ENCODE measurements at regions not wholly inside any gene's neighbourhood (a gene's known extent, or its start where the extent isn't known, plus 50 kb on each side); places are given as distances from the start of the nearest gene placed in this dataset.
"Not testable (repeated sequence)": the region's sequence is repeated elsewhere in the genome, so short reads cannot be mapped to it uniquely, and the experiment has no call there.

GRCh38 chr2:240194341-240194762 is 53.9 kb upstream of the OTOS start:
- TF ChIP-seq CTCF (IDR thresholded peaks at IDR 0.05), result peak; percentile 39
- not testable (repeated sequence) for TF ChIP-seq ZFX (IDR thresholded peaks at IDR 0.05; ENCODE audit: borderline replicate concordance)

All from 22Rv1 (cell line).